Activated naive CD8-positive, alpha-beta T cell treated with anti-CD3 and anti-CD28 coated beads, Interleukin-2, amount 50 U/mL, for 16 hours (primary cell): ENCODE measurements at regions not wholly inside any gene's neighbourhood (a gene's known extent, or its start where the extent isn't known, plus 50 kb on each side); places are given as distances from the start of the nearest gene placed in this dataset.
"Not testable (repeated sequence)": the region's sequence is repeated elsewhere in the genome, so short reads cannot be mapped to it uniquely, and the experiment has no call there.

Experiments used
- DNase-seq: peaks from one replicate; pipeline ENCODE4 v3.0.0-alpha.2; 2020; ENCODE audit warnings: low read depth, low spot score

- DNase-seq, result no peak
These were observed 360.2 kb downstream of the GALC start for GRCh38 chr14:87632796-87633195.

DNA sequence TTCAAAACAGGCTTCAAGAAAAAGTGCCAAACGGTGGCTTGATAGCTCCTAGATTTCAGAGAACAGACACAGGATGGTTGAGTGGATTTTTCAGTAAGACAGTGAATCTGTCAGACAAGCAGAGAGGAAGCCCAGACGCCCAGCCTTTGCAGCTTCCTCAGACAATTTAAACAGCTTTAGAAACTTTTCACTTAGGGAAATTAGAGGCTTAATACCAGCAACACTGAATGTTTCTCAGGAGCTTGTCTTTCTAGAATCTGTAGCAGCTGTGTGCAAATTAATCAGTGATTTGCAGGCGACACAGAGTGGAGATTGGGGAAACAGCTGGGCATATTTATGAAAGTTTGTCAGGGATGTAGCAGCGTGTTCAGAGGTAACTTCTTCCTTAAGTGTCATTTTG, 362.1 kb downstream of the GALC start:
- DNase-seq, result no peak

DNA sequence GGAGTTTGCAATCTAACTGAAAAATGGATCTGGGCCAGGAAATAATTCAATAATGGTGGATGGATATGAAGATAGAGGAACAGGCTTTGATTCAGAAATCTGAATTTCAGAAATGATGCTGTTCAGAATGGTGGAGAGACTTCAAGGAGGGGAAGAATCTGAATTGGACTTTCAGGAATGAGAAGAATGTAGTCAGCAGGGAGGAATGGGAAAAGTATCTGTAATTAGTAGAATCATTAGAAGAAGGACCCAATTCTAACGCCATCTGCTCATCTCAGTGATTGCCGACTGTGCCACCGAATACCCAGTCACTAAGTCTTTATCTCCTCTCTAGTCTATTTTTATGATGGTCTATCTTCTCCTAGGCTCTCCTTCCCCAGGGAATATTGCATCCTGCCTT, 363.2 kb downstream of the GALC start:
- no peak for DNase-seq

DNA sequence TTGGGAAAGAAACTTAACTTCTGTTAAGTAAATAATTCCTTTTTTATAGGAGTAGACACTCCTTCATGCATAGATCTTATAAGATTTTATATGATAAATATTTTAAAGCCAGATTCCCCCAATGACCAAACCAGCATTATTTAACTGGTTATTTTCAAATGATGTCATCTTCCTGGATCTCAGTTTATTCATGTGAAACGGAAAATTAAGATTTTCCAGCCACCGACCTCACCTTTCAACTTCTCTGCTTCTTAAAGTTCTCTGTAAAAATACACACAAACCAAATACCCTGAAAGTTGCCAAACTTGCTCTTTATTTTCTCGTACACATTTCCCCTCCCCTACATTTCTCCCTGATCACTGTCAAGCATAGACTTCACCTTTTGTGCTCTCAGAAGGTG, 364.2 kb downstream of the GALC start:
- no peak for DNase-seq

DNA sequence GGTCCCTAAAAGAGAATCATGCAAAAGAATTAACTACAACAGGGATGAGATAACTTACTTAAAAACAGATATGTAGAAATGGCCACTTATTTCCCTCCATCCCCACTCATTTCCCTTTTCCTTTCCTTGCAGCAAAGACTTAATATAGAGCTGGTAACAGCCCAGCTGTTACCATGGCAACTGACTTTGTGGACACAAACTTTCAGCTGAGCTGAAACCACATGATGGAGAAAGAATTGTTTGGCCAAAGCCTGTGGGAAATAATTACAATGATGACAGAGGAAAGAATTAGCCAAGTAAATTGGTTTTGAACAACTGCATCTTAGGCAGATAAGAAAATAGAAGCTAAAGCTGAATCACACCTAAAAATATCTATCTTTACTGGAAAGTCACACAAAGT, 364.9 kb downstream of the GALC start:
- DNase-seq, result no peak

DNA sequence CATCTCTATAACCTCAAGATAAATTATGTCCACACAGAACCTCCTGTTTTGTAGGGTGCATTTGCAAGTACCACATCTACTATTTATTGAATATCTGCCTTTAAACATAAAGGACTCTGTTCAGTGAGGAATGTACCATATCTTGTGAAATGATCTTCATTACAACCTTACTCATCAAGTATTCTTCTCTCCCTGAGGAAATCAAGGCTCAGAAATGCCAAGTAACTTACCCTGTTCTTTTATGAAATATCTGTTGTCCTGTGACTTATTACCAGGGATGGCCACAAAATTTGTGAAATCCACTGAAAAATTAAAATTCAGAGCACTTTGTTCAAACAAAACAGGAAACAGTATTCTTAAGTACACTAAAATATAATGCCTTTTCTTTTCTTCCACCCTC, 366.7 kb downstream of the GALC start:
- no peak for DNase-seq

DNA sequence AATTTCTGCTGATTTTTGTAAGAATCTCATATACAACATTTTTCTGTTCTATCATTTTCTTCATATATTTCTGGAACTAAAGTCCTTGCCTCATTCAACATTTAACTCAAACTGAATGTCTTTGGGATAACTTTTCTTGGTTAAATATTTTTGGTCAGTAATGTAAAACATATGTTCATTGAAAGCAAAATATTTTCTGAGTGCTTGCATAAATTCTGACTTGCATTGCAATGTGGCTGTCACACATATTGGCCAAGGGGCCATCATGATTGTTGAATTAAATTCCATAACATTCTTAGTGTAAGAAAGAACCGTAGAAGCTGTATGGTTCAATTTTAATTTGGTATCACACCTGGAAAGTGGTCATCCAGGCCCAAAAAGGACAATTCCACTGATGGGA, 369.4 kb downstream of the GALC start:
- no peak for DNase-seq

- DNase-seq, result no peak
These were observed 375.9 kb downstream of the GALC start for GRCh38 chr14:87617079-87617478.

DNA sequence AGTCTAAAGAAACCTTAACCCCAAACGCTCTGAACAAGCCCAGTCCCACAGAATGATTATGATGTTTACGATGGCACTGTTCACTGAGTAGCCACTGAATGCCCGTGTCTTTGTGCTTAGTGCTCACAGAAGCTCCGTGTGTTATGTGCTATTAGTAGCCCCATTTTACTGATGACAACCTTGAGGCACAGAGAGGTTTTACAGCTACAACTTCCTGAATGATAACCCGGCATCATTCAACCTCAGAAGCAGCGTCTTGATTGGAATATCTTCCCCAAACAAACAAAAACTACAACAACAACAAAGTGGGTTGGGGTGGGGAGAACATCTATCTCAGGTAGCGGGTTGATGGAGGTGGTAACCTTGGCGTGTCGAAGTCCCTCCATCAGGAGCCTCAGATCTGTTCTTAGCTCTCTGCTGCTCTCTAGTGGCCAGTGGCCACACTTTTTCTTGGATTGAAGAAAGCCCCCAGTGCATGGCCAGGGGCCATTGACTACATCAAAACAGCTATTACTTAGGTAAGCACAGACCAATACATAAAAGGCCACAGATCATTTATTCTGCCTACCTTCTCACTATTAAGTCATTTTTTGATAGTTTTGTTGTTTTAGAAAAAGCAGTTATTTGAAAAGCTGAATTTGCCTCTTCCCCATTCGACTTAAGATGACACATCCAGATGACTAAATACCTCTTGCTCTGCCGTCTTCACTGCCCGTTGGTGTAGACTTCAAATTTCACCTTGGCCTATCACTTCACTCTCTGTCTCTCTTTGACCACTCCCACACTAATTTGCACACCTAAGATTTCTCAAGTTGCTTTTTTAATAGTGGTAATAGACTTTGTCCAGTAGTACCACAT, 376.9 kb downstream of the GALC start:
- no peak for DNase-seq

- DNase-seq, result no peak
These were observed 377.9 kb downstream of the GALC start for GRCh38 chr14:87615047-87615446.

GRCh38 chr14:87613881-87614280, 379.1 kb downstream of the GALC start:
- no peak for DNase-seq

GRCh38 chr14:87607056-87607455, 385.9 kb downstream of the GALC start:
- DNase-seq, result not testable (repeated sequence)

GRCh38 chr14:87601036-87601435, 391.9 kb downstream of the GALC start:
- no peak for DNase-seq

DNA sequence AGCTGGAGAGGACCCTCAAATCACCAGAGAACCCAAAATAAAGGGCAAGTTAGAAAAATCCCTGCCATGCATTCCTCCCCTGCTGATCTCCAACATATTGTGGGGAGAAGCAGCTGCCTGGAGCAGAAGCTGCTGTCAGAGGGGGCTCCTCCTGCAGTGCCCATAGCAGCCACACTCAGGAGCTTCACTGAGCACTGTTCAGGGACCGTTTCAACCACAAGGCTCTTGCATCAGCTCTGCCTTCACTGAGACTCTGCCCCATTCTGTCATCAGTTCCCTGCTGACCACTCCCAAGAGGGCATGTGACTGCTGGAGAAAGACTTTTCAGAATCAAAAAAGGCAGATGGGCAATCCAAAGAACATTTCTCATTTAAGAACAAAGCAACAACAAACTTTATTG, 392.7 kb downstream of the GALC start:
- no peak for DNase-seq

- no peak for DNase-seq
These were observed 411.7 kb downstream of the GALC start for GRCh38 chr14:87581298-87581697.

DNA sequence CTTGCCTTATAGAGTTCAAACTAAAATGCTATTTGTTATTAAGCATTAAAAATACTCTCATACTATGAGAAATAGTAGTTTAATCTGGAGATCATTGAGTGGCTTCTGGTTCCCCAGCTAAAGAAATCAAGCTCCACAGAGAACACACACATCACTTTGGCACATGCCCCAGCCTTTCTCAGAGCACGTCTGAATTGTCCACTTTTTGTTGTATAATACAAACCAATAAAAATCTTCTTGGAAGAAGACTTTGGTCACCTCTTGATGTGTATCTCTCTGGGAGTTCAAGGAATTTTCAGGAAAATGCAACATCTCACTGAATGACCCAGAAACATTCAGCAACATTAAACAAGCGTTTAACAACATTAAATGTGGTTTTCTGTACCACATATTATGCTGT, 413.9 kb downstream of the GALC start:
- no peak for DNase-seq

DNA sequence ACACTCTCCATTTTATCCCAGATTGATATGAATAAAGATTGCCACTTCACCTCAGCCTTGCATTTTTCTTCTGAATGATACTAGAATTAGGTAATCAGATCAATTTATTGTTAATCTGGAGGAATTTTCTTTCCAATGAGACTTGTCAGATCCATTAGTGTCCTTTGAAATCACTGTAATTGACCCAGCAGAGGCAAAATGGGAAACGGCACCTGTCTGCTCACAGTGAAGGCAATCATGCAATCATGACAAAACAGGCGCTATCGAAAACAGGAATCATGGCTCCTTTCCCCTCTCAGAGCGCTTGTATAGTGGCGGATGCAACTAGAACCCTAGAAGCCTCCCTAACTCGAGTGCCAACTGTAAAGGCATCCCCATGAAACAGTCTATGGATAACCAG, 417.6 kb downstream of the GALC start:
- no peak for DNase-seq

DNA sequence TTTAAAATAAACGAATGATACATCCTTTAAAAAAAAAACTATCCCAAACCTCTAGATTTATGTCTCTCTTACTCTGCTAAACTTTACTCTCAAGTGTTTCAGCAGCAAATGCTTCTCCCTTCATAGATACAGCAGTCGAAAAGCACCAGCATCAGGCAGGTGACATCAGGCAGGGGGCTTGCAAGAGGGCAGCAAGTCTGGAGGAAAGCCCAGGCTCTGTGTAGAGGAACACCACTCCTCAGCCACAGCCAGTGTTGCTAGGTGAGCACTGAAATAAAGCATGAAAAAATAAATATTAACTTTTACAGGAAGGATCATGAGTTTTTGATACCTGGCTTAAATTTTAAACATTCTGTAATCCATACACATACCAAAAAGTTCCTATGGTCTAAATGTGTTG, 419.4 kb downstream of the GALC start:
- no peak for DNase-seq

- no peak for DNase-seq
These were observed 425.2 kb downstream of the GALC start for GRCh38 chr14:87567618-87568295.

- no peak for DNase-seq
These were observed 426.0 kb downstream of the GALC start for GRCh38 chr14:87566991-87567390.

- DNase-seq, result no peak
These were observed 445.4 kb downstream of the GALC start for GRCh38 chr14:87547536-87547935.

DNA sequence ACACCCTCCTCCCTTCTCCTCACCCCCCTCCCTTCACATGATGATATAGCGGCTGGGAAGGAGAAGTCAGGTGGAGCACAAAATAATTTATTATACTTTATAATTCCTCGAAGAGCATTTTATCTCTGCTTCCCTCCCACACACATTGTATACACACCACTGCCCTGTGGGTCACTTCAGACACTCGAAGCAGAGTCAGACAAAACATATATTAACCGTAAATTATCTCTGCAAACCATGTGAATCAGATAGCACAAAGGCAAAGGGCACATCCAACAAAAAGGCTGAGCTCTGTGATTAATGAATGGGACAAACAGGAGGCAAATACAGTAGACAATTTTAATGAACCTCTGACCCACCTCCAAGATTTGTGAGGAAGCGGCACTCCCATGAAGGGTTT, 450.7 kb downstream of the GALC start:
- no peak for DNase-seq

GRCh38 chr14:87540339-87540738, 452.6 kb downstream of the GALC start:
- DNase-seq, result no peak
